SHP77 (cell line): ENCODE measurements at regions not wholly inside any gene's neighbourhood (a gene's known extent, or its start where the extent isn't known, plus 50 kb on each side); places are given as distances from the start of the nearest gene placed in this dataset.

Experiments used
- DNase-seq, 2 experiments: peaks; one replicate each; lab custom pipeline; 2025; lab: John Stamatoyannopoulos, UW

DNA sequence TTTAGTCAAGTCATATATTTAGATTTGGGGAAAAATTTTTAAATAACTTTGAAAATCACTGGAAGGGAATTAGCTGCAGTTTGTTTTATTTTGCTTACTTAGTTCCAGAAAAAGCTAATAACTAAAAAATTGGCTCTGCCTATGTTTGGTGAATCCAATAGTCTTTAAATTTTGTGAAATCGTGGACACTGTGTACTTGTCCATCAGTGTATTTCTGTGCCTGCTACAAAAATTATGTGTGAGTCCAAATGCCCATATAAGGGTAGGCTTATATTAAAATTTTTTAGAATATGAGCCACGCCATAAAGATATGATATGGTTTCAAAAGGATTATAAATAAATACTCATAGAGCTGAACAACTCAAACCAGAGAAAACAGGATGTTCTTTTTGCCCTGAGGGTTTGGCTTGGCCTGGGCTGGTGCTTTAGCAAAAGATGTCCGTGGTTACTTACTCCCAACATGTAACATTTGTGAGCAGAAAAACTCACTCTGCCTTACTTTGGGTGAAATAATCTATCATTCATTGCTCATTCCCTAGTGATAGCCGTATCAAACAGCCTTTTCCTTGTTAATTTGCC, 133.2 kb upstream of the PRLR start:
- no peak for DNase-seq

DNA sequence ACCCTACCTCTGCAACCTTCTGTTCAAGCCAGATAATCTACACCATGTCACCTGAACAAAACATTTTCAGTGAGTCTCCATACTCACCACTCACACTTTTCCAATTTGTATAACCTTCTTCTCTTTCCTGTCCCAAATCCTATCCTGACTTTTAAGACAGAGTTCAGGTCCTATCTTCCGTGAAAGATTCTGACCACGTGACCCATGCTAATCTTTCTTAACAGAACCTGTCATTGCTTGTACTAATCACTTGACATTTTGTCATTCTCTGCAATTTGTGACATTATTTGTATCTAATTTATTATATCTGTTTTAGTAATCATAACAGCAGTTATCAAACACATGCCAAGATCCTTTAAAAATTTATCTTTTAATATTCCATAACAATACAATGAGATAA, 132.5 kb upstream of the PRLR start:
- no peak for DNase-seq

DNA sequence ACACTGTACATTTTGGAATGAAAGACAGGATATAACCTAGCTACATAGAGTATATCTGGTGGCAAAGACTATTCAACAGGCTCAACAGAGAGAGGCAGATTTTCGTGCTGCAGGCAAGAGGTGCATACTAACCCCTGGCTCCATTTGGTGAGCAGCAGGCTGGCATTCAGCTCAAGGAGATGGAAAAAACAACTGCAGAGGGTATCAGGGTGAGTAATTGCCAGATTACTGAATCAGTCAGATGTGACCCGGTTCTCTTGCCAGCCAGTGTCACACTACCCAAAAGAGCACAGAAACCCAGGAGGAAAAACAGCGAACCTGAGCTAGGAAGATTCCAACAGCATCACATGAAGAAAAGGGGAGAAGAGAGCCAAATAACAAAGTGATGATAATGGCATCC, 130.4 kb upstream of the PRLR start:
- DNase-seq, result no peak

DNA sequence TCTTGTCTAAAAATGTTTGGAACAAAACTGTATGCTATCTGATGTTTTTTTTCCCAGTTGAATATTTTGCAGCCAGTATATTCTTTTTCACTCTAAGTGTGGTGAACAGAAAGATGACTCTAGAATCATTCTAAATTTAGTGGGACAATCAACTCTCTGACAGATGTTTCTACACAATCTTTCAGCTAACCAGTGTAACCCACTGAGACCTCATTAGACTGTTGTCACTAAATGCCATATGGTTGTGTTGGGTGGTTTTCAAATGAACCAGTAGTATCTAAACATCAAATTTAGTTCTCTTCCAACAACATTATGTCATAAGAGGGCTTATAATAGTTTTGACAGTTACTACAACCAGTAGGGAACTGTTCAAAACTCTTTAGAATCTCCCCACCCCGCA, 129.6 kb upstream of the PRLR start:
- no peak for DNase-seq

DNA sequence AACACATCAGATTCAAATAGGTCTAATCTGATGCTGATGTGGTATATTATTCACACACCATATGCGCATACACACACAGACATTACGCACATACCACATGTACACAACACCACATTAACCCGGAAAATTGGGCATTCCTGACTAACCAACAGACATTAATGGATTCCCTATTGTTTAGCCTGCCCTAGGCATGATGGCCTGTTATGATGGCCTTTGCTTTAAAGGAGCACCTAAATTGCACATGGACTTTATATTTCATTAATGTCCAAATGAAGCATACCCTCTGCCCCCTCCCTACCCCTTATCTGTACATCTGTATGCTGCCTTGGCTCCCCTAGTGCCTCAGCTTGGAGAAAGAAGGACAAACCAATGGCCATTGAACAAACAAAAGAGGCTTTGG, 127.7 kb upstream of the PRLR start:
- DNase-seq, result no peak

DNA sequence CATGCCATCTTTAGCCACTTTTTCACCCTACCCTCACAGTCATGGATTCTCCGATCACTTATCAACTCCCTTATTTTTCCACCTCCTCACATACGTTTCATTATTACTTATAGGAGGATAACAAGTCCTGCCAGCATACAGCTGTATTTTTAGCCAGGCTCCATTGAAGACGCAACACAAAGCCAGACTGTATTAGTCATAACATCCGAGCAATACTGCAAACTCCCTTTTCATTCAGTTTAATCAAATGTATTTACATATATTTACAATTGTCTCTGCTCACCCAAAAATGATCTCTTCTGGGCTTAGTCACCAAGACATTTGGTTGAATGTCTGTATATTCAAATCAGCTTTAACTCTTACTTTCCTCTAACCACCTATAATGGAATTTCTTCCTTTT, 126.4 kb upstream of the PRLR start:
- DNase-seq, result no peak

DNA sequence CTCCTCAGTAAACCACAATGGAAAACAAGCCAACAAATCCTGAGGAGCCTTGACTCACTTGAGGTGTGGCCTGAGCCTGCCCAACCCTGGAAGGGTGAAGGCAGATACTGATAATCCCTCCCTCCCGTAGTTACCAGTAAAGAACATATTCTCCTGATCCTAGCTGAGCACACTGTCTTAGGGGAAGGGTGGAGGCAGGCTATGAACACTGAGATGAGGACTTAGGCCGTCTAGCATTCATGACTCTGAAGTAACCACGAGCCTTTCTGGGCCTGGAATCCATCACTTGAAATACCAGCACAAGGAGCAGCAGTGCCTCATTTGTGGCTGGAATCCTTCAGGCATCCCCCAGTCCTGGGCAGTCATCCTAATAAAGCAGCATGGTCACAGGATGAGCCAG, 124.5 kb upstream of the PRLR start:
- DNase-seq, result no peak

DNA sequence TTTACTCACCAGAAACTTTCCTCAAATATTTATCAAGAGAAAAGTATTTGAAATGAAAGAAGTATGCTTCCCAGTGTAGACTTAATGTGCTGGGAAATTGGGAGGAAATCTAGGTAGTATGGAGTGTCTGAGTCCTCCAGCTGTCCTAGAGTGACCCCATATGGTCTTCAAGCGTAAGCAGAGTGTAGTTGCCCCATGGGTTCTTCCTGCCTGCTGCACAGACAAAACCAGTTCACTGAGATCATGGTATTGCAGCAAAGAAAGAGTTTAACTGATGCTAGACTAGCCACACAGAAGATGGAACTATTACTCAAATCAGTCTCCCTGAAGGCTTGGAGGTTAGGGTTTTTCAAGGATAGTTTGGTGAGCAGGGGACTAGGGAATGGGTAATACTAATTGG, 114.9 kb upstream of the PRLR start:
- no peak for DNase-seq

DNA sequence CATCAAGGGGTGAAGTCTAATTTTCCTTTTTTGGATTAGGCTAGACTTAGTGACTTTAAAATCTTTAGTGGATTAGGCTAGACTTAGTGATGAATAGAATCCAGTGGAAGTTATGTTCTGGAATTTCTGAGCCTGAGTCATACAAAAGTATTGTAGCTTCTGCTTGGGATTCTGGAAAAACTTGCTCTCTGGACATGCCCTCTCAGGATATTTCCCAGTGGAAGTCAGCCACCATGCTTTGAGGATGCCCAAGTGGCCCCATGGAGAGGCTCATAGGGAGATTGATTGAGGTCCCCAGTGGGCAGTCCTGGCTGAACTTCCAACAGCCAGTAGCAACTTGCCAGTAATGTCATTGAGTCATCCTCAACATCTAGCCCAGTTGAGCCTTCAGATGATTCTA, 112.4 kb upstream of the PRLR start:
- no peak for DNase-seq

DNA sequence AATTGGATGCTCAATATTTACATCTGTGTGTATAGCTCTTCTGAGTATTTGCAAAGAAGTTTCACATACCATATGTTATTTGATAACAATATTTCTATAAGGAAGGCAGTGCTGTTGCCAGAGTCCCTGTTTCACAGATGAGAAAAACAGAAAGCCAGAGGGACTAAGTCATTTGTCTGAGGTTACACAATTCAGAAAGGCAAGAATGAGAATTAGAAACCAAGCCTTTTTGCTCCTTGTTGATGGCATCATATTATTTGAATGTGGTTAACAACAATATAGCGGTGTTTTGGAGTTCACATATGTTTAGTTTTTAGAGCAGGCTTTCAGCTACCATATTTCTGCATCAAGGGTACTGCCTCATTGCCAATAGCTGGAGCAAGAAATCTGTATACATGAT, 110.9 kb upstream of the PRLR start:
- no peak for DNase-seq

DNA sequence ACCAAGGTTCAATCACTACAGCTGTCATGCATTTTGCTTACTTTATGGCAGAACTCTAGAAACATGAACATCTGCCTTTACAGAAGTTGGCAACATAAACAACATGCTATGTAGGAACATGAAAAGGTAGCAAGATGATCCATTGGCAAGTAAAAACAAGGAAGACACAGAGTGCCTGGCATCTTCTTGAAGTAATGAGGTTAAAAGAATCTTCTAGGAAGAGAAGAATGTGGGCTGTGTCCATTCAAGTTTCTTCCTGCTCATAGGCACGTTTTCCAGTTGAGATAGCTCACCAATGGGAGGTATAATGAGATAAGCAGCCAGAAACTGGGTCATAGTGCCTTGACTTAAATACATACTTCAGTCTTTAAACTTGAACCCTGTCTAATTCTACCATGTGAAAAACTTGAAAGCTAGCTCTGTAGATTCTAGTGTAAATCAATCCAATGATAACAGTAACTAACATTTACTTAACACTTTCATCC, 109.4 kb upstream of the PRLR start:
- no peak for DNase-seq

DNA sequence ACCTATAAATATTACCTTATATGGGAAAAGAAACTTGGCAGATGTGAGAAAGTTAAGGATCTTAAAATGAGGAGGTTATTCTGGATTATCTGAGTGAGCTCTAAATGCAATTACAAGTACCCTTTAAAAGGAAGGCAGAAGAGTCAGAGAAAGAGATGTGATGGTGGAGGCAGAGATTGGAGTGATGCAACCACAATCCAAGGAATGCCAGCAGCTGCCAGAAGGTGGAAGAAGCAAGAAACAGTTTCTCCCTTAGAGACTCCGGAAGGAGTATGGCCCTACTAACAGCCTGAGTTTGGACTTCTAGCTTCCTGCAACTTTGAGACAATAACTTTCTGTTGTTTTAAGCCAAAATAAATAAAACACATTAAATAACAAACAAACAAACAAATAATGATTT, 108.7 kb upstream of the PRLR start:
- DNase-seq, result no peak

DNA sequence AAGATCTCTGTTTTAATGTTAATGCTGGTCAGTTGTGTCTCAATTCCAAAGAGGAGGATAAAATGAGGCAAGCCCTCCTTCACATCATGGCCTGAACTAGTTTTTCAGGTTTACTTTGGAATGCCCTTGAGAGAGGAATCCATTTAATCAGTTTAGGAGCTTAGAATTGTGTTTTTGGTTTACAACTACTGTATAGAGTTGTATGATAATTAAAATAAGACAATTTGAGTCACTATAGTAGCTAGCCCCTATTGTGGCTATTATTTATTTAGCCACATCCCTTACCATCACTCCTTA, 107.8 kb upstream of the PRLR start:
- DNase-seq, result no peak

DNA sequence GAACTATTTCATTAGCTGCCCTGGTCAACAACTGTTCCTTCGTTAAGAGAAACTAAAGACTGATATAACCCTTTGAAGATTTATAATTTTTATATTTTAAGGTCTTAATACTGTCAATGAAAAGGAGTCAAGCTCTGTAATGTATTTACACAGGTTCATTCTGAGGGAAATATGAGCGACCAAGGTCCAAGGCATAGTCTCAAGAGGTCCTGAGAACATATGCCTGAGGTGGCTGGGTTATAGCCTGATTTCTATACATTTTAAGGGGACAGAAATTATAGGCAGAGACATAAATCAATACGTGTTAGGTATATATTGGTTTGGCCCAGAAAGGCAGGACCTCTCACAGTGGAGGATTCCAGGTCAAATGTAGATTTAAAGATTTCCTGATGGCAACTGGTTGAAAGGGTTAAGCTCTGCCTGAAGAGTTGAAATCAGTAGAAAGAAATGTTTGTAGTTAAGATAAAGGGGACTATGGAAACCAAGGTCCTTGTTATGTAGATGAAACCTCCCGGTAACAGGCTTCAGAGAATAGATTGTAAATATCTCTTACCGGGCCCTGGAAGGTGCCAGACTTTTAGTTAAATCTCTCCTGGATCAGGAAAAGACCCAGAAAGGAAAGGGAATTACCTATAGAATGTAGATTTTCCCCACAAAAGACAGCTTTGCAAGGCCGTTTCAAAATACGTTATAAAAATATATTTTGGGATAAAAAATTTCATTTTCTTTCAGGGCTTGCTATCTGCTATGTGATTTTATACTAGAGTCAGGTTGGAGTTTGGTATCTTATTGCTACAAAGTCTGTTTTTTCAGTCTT, 107.3 kb upstream of the PRLR start:
- DNase-seq, result no peak

DNA sequence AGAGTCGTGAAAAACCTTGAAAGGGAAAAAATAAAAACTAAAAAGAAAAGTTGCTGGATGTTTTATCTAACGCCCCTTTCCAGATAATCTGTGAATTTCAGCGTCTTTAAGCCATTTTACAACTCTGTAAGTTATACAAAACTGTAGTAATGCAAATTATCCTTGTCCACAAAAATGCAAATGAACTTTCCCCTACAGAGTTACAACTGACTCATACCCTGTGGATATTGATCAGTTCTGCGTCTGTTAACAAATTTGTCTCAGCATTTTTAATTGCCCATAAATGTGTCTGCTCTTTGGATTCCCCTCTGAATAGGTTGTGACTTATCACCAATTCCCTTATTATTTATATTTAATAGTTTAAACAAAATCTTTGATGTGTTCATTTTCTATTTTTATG, 105.9 kb upstream of the PRLR start:
- no peak for DNase-seq

DNA sequence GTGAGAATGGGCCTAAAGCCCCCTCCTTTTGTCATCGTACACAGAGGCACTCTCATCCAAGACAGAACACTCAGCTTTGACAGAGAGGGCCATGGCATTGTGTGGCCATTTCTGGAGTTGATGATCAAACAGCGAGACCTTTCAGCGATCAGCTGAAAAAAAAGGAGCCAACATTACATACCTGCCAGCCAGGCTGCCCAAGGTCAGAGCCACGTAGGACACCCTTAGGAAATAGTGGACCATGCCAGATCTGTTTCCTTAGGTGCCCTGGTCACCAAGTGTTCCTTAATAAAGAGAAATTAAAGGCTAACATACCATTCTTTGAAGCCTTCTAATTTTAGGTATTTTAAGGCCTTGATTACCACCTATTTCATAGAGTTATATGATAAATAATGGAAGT, 105.5 kb upstream of the PRLR start:
- DNase-seq, result no peak

DNA sequence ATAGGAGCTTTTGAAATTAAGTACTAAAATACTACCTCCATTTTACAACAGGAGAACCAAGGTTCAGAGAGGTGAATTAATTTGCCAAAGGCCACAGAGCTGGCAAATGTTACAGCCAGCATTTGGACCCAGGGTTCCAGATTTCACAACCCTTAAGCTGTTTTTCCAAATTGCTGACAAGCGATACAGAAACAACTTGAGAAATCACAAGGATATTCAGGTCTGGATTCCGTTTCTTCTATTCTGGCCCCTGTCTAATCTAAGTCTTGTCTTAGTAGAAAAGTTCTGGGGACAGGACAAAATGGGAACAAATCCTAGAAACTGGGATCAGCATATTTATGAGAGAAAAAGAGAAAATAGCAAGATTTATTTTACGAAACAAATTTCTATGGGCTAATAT, 103.1 kb upstream of the PRLR start:
- no peak for DNase-seq

DNA sequence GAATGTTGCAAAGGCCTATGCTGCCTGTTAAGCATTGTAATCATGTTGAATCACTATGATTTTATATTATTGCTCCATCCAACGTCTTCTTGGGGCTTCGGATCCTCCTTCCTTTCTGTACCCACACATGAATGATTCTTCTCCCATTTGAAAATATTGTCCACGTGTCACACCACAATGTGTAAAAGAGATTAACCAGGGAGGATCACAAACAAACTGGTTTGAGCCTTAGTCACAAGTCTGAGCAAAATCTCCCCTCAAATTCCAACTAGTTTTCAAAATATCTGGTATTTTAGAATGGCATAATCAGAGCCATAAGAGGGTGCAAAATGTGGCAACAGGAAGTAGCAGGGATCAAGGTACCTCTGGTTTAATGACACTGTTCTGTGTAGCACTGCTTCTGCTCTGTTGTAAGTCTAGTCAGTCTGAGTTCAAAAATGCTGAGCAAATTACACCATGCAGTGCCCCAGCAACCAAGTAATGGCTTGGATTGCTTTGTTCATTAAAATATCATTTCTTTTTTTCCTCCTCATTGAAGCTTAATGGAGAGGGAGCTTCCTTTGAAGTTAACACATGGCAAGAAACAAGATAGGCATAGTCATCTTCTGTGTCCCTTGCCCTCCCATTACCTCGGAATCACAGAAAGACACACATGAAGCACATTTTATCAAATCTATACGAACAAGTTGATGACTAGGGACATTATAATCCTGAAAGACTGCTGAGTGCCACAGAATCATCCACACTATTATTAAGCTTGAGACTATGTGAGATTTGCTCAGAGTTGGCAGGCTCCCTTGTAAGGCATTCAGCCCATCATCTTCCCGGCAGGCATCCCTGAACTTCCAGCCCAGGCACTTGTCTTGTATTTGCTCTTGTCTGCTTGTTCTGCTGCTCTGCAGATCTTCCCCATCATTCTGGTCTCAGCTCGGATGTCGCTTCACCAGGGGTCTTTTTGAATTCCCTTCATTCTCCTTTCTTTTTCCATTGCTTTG, 102.0 kb upstream of the PRLR start:
- DNase-seq, result no peak

DNA sequence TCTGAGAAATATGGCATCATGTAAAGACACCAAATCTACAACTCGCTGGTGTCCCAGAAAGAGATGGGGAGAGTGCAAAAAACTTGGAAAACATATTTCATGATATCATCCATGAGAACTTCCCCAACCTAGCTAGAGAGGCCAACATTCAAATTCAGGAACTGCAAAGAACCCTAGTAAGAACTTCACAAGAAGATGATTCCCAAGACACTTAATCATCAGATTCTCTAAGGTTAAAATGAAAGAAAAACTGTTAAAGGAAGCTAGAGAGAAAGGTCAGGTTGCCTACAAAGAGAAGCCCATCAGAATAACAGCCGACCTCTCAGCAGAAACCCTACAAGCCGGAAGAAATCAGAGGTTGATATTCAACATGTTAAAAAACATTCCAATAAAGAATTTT, 95.5 kb upstream of the PRLR start:
- DNase-seq, result no peak

DNA sequence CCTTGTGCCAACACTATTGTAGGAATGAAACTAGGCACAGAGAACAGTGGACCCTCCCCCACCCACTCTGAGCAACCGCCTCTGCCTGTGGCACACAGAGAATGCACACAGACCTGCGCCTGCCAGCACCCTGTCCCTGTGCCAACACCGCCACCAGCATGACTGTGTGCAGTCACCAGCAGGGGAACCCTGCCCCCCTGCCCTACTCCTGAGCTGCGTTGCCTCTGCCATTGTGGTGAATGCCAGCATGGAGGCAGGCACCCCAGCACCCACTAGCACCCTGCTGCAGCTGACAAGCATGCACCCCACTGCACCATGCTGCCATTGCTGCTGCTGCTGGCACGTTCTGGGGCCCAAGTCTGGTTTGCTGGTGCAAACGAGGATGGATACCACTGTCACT, 94.4 kb upstream of the PRLR start:
- no peak for DNase-seq

DNA sequence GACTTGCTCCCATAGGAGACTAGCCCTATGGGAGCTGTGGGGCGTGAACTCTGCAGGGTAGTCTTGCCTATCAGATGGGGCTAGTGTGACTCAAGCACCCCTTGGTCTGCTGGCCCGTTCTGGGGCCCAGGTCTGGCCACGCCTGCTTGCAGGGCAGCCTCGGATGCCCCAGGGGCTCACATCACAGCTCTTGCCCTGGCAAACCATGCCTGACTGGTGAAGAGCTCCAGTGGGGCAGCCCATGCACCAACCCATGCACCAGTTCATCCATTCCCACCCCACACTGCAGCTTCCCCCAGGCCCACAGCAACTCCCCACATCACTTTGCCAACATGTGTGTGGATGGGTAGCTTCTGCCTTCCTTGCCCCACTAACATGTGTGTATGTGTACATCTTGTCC, 93.9 kb upstream of the PRLR start:
- no peak for DNase-seq

DNA sequence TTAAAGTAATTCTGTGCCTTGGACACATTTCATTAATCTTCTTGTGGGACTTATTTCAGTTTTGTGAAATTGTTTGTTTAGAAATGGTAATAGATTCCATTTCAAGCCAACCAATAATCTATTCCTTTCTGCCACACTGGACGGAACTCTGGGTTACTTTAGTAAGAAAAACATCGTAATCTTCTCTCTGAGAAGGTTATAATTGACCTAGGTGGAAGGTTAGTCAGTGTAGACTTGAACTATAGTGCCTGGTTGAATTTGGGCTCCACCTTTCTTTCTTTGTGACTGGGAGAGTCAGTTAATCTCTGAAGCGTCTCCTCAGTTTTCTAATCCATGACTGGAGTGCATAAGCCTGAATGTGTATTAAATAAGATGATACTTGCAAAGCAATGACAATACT, 89.7 kb upstream of the PRLR start:
- DNase-seq, result no peak
